Ishikawa (cell line): ENCODE measurements at regions not wholly inside any gene's neighbourhood (a gene's known extent, or its start where the extent isn't known, plus 50 kb on each side); places are given as distances from the start of the nearest gene placed in this dataset.

Source experiments
- CEBPB ChIP-seq: IDR thresholded peaks from 2 replicates; pipeline ENCODE4 v1.6.1; 2012
- CREB1 ChIP-seq: IDR thresholded peaks from 2 replicates; pipeline ENCODE4 v1.6.1; 2012; ENCODE audit warnings: low read depth
- EGR1 ChIP-seq: IDR thresholded peaks from 2 replicates; pipeline ENCODE4 v1.6.1; 2012
- EP300 ChIP-seq: IDR thresholded peaks from 2 replicates; pipeline ENCODE4 v1.6.1; 2012; ENCODE audit warnings: borderline replicate concordance
- FOXM1 ChIP-seq: IDR thresholded peaks from 2 replicates; pipeline ENCODE4 v1.6.1; 2012; ENCODE audit warnings: low read depth, borderline replicate concordance
- MAX ChIP-seq: IDR thresholded peaks from 2 replicates; pipeline ENCODE4 v1.6.1; 2012
- NFIC ChIP-seq: IDR thresholded peaks from 2 replicates; pipeline ENCODE4 v1.6.1; 2012
- RAD21 ChIP-seq: IDR thresholded peaks from 2 replicates; pipeline ENCODE4 v1.6.1; 2012; ENCODE audit warnings: low read depth
- REST ChIP-seq: IDR thresholded peaks from 2 replicates; pipeline ENCODE4 v1.6.1; 2012; ENCODE audit warnings: low read depth, mild to moderate bottlenecking
- TAF1 ChIP-seq: IDR thresholded peaks from 2 replicates; pipeline ENCODE4 v1.6.1; 2012; ENCODE audit warnings: low read depth, mild to moderate bottlenecking
- TCF12 ChIP-seq: IDR thresholded peaks from 2 replicates; pipeline ENCODE4 v1.6.1; 2012; ENCODE audit warnings: low read depth
- TEAD4 ChIP-seq: IDR thresholded peaks from 2 replicates; pipeline ENCODE4 v1.6.1; 2012
- USF1 ChIP-seq: IDR thresholded peaks from 2 replicates; pipeline ENCODE4 v1.6.1; 2012
- YY1 ChIP-seq: IDR thresholded peaks from 2 replicates; pipeline ENCODE4 v1.6.1; 2012; ENCODE audit warnings: low read depth
- ZBTB7A ChIP-seq: IDR thresholded peaks from 2 replicates; pipeline ENCODE4 v1.6.1; 2012; ENCODE audit warnings: low read depth

GRCh38 chr10:64385355-64385754, 864.2 kb downstream of the REEP3 start:
- TF ChIP-seq EP300 (no peak), REST (no peak), CREB1 (no peak), USF1 (no peak), MAX (no peak)

GRCh38 chr10:64394744-64395143, 873.5 kb downstream of the REEP3 start:
- no peak for TF ChIP-seq TCF12

GRCh38 chr10:64396105-64396708, 875.0 kb downstream of the REEP3 start:
- TF ChIP-seq TEAD4, result no peak
- TF ChIP-seq TAF1, result no peak
- TF ChIP-seq MAX, result no peak
- no peak for TF ChIP-seq RAD21
- no peak for TF ChIP-seq CEBPB
- TF ChIP-seq REST, result no peak
- no peak for TF ChIP-seq CREB1
- no peak for TF ChIP-seq EP300
- TF ChIP-seq YY1, result no peak
- no peak for TF ChIP-seq NFIC
- no peak for TF ChIP-seq EGR1

- TF ChIP-seq TEAD4, result no peak
- no peak for TF ChIP-seq USF1
- no peak for TF ChIP-seq YY1
- TF ChIP-seq EGR1, result no peak
- no peak for TF ChIP-seq MAX
- no peak for TF ChIP-seq FOXM1
- TF ChIP-seq REST, result no peak
Measured at GRCh38 chr10:64397125-64397524, 875.9 kb downstream of the REEP3 start.

GRCh38 chr10:64408391-64409183, 887.4 kb downstream of the REEP3 start:
- no peak for TF ChIP-seq REST
- TF ChIP-seq YY1, result no peak
- no peak for TF ChIP-seq NFIC
- TF ChIP-seq EP300, result no peak
- no peak for TF ChIP-seq CREB1
- no peak for TF ChIP-seq MAX
- no peak for TF ChIP-seq USF1
- no peak for TF ChIP-seq RAD21
- no peak for TF ChIP-seq TAF1
- TF ChIP-seq ZBTB7A, result no peak
- TF ChIP-seq FOXM1, result no peak
- TF ChIP-seq CEBPB, result no peak
- TF ChIP-seq EGR1, result no peak
- TF ChIP-seq TEAD4, result no peak
